ENCODE measurements at regions not wholly inside any gene's neighbourhood (a gene's known extent, or its start where the extent isn't known, plus 50 kb on each side); places are given as distances from the start of the nearest gene placed in this dataset.

DNA sequence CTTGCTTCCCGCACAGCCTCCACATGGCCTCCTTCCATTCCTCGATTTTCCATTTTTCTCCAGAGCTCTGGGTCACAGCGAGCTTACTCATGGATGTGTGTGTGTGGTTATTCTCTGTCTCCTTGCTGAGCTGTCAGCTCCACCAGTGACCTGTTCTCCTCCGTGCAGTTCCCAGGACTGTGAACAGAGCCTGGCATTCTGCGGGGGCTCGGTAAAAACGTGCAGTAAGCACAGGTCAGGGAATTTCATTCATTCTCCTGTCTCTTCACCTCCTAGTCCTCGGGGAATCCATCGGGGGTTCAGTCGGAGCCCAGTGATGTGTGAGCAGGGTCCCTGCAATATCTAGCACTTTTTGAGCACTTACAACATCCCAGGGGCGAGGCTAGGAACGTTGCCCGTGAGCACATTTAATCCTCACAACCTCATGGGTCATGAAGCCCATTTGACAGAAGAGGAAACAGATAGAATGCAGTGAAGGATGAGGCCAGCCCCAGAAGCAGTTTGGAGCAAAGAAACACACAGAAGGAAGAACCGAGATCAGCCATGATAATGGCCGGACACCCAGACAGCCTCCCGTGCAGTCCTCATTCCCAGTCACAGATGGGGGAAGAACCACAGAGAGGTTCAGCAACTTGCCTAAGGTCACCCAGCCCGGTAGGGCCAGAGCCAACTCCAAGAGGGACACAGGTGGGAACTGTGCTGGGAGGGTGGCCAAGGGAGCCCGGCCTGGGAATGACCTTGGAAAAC is 183.2 kb upstream of the GSE1 start:
- DNase-seq (ENCODE audit: low spot score in 2 of 2) = no peak
- Histone ChIP-seq H3K27me3 (no peaks in the 10 kb centered on the region), H3K4me3 (no peak overlapping the region), H3K36me3 (no peaks in the 10 kb centered on the region), H3K4me1 (no peaks in the 10 kb centered on the region), H3K27ac (no peak overlapping the region), H3K9me3 (no peaks in the 10 kb centered on the region)
- TF ChIP-seq, protein P1, sequence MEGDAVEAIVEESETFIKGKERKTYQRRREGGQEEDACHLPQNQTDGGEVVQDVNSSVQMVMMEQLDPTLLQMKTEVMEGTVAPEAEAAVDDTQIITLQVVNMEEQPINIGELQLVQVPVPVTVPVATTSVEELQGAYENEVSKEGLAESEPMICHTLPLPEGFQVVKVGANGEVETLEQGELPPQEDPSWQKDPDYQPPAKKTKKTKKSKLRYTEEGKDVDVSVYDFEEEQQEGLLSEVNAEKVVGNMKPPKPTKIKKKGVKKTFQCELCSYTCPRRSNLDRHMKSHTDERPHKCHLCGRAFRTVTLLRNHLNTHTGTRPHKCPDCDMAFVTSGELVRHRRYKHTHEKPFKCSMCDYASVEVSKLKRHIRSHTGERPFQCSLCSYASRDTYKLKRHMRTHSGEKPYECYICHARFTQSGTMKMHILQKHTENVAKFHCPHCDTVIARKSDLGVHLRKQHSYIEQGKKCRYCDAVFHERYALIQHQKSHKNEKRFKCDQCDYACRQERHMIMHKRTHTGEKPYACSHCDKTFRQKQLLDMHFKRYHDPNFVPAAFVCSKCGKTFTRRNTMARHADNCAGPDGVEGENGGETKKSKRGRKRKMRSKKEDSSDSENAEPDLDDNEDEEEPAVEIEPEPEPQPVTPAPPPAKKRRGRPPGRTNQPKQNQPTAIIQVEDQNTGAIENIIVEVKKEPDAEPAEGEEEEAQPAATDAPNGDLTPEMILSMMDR (IDR thresholded peaks at IDR 0.05) = no peak
- TF ChIP-seq POLR2AphosphoS5 (IDR thresholded peaks at IDR 0.05) = no peak
- TF ChIP-seq POLR2A (IDR thresholded peaks at IDR 0.05) = no peak
- WGBS = 91% methylated on average over 18 of the region's 18 CpGs

DNA sequence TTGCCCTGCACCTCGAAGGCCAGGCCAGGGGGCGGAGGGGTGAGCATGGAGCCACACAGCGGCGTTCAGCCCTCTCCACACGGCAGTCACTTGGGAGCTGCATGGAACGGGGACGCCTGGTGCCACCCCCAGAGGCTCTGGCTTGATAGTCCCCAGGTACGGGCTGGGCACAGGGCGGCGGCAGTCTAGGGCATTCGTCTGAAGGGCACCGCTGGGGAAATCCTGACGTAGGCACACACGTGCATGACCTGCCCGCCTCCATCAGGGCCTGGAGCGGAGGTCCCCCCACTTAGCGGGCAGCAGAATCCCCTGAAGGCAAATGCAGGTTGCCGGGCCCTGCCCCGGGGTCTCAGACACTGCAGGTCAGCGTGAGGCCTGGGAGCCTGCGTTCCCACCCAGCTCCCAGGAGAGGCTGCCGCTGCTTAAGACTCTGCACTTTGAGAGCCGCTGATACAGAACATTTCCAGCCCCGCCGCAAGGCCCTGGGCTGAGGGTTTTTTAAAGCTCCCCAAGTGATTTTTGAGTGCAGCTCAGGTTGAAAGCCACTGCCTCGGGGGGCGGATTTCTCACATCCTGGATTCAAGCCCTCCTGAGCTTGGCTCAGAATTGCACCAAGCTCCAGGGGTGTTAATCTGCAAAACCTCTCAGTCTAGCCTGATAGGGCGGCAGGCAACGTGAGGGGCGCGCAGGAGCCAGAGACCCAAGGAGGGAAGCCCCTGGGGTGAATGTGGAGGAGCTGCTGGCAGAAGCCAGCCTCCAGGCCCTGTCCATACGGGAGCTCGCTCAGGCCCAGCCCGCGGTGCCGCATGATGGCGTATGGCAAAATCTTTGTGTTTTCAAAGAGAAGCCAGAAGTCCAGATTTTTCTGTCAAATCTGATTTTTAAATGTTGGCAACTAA is 182.3 kb upstream of the GSE1 start:
- Histone ChIP-seq H3K36me3 (no peaks in the 10 kb centered on the region), H3K4me1 (peaks cover 6% of the 10 kb centered on the region), H3K27me3 (no peaks in the 10 kb centered on the region), H3K9me3 (no peaks in the 10 kb centered on the region), H3K27ac (no peak overlapping the region), H3K4me3 (no peak overlapping the region)
- 95% methylated on average over 16 of the region's 37 CpGs for WGBS
- no peak for TF ChIP-seq EP300 (IDR thresholded peaks at IDR 0.05)
- TF ChIP-seq POLR2A (IDR thresholded peaks at IDR 0.05) = no peak
- TF ChIP-seq POLR2AphosphoS5 (IDR thresholded peaks at IDR 0.05) = no peak
- TF ChIP-seq, protein P1 (IDR thresholded peaks at IDR 0.05) = no peak
- DNase-seq (ENCODE audit: low spot score in 2 of 2) = no peak

DNA sequence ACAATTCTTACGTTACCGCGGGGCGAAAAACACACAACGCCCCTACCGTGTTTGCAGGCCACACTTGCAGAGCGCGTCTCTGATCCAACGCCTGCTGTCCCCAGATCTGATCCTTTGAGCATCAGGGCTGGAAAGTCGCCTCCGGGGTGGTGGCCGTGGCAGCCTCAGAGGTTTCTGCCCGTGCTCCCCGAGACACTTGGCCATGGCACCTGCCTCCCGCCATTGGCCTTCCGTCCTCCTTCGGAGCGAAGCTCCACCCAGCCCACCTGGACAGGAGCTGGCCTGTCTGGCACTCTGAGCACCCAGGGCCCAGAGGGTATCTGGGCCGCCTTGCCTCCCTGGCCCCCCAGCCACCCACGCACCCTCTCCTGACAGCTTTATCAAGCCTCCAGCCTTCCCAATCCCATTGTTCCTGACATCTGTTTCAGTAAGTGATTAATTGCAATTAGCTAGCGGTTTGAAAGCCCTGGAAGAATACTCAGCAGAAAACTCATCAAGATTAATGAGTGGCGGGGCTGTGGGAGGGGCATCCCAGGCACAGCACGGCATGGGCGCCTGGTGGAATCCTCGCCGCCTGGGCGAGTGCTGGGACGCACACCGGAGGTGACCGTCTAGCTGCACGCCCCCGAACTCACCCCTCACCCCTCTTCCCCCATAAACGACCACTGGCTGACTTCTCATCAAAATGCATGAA is 181.5 kb upstream of the GSE1 start:
- no peak for DNase-seq (ENCODE audit: low spot score in 2 of 2)
- Histone ChIP-seq H3K27ac (no peak overlapping the region), H3K4me3 (no peak overlapping the region), H3K27me3 (no peaks in the 10 kb centered on the region), H3K4me1 (peaks cover 14% of the 10 kb centered on the region), H3K9me3 (no peaks in the 10 kb centered on the region), H3K36me3 (no peaks in the 10 kb centered on the region)
- 88% methylated on average over 33 of the region's 33 CpGs for WGBS
- TF ChIP-seq, protein P1 (IDR thresholded peaks at IDR 0.05) = no peak
- TF ChIP-seq EP300 (IDR thresholded peaks at IDR 0.05) (no peak), POLR2AphosphoS5 (IDR thresholded peaks at IDR 0.05) (no peak), POLR2A (IDR thresholded peaks at IDR 0.05) (no peak)

DNA sequence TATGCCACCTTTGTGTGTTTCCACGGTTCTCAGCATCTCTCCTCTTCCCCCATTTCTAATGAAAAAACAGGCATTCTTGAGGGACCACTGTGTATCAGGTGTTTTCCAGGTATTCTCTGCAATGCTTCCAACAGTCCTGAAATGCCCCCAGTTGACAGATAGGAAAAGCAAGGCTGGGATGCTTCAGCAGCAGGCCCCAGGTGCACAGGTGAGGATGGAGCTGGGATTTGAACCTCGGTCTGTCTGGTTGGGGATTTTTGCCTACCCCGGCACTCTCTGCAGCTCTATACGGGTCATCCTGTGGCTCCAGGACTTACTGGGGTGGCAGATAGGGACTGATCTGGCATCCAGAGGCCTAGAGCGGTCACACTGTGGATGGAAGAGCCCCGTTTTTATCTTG is 180.5 kb upstream of the GSE1 start:
- DNase-seq (ENCODE audit: low spot score in 2 of 2) = no peak
- Histone ChIP-seq H3K36me3 (no peaks in the 10 kb centered on the region), H3K27ac (no peak overlapping the region), H3K27me3 (no peaks in the 10 kb centered on the region), H3K4me1 (peaks cover 24% of the 10 kb centered on the region), H3K9me3 (no peaks in the 10 kb centered on the region), H3K4me3 (no peak overlapping the region)
- TF ChIP-seq EP300 (IDR thresholded peaks at IDR 0.05) (no peak), POLR2A (IDR thresholded peaks at IDR 0.05) (no peak), POLR2AphosphoS5 (IDR thresholded peaks at IDR 0.05) (no peak)
- TF ChIP-seq, protein P1 (IDR thresholded peaks at IDR 0.05) = no peak
- WGBS = 93% methylated on average over 4 of the region's 6 CpGs
